Activated naive CD4-positive, alpha-beta T cell treated with anti-CD3 and anti-CD28 coated beads, Interleukin-2, amount 50 U/mL, for 16 hours (primary cell): ENCODE measurements at regions not wholly inside any gene's neighbourhood (a gene's known extent, or its start where the extent isn't known, plus 50 kb on each side); places are given as distances from the start of the nearest gene placed in this dataset.
"Not testable (repeated sequence)": the region's sequence is repeated elsewhere in the genome, so short reads cannot be mapped to it uniquely, and the experiment has no call there.

ENCODE experiments used
- DNase-seq: peaks from one replicate; pipeline ENCODE4 v3.0.0-alpha.2; 2020

GRCh38 chr5:164317676-164318075, 812.3 kb downstream of the MAT2B start:
- DNase-seq = no peak

- no peak for DNase-seq
Measured at GRCh38 chr5:164319161-164319560, 813.7 kb downstream of the MAT2B start.

DNA sequence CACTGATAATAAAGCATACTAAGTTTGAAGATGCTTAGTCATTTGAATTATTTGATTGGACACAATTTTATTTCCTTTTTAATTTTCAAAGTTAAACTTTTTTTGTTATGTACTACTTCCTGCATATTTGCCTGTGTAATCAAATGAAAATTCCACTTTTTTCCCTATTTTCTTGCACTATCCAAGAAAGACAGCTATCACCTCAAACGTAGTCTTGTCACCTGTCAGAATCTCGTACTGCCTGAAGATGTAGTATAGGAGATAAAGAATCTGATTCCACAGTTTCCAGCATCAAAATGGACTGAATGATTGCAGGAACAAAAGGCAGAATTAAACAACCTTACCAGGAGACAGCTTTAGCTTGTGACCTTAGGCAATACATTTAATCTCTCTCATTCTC, 818.8 kb downstream of the MAT2B start:
- DNase-seq = no peak

DNA sequence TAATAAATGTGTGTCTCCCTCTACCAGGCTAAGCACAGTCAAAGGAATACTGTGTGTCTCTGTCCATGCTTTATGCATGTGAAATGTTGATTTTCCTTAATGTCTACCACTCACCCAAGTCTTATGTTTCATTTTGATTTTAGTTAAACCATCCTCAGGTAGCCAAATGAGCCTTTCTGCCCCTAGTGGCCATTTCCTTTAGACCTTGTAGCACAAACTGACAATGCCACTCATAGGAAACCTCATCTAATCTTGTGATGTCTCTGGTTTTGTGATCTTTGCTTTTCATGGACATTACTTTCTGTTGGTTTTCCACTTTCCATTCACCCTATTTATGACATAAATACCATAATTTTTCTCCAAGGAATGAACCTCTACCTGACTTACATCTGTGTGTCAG, 820.8 kb downstream of the MAT2B start:
- DNase-seq = no peak

DNA sequence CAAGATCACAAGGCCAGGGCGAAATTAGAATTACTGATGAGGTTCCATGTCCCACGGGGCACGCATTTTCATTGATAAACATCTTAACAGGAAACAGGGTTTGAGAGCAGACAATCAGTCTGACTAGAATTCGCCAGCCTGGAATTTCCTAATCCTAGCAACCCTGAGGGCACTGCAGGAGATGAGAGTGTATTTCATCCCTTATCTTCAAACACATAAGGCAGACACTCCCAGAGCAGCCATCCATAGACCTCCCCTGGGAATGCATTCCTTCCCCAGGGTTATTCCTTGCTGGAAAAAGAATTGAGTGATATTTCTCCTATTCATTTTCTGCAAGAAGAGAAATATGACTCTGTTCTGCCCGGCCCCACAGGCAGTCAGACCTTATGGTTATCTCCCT, 821.7 kb downstream of the MAT2B start:
- not testable (repeated sequence) for DNase-seq

GRCh38 chr5:164332349-164333196, 827.2 kb downstream of the MAT2B start:
- no peak for DNase-seq

- DNase-seq = no peak
Measured at GRCh38 chr5:164335837-164336236, 830.4 kb downstream of the MAT2B start.

DNA sequence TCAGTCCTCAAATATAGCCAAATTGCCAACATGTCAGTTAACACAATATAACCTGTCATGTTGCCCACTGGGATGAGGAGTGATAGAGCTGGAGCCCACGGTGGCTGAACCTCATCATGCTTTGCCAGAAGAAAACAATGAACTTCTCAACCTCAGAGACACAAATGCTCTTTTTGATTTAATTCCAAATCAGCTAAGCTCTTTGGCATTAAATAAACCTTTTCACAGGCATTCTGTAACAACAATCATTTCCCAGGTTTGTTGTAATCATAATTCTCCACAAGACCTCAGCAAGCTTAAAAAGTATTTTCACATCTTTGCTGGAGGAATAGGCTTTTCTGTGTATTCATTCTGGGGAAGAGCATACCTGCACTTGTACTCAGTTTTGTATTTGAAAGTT, 830.9 kb downstream of the MAT2B start:
- DNase-seq = no peak

DNA sequence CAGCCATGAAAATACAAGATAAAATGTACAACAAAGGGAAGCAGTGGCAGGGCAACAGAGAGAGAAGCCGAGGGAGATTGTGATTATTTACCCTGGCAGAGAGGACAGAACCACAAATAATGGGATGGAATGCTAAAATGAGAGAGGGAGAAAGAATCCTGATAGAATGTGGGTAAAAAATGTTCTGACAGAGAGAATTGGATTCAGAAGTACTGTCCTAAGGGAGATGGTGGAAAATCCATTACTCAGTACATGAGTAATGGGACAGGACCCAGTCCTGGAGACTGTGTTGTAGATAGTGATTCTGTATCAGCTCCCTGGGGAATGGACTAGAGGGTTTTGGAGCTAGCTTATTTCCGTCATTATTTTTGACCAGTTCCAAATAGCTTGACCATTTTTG, 831.5 kb downstream of the MAT2B start:
- DNase-seq = no peak

- no peak for DNase-seq
Measured at GRCh38 chr5:164341056-164341619, 835.7 kb downstream of the MAT2B start.

DNA sequence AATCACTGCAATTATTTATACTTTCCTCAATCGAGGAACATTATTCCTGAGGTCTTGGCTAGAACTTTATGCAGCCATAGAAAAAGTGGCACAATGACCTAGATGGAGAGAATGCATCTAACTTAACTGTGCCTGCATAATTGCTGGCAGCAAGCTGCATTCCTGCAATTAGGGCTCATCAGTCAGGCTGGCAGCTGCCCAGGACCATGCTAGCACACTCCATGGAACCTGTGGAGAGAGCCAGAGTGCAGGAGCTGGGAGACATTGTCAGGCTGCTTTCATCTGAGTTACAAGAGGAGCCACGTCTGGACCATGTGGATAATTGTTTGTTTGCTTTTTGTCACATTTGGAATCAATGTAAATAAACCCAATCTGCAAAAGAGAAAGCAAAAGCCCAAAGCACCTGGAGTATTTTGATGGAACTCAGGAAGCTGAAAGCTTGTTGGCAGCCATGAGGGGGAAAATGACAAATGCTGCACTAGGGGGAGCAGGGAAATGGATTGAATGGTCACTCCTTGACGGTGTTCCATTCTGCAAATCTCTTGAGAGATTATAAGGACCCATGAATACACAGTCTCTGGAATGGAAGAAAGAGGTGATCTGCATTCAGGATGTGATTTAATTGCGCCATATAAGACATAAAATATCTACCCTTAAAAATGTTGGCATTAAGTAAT, 839.9 kb downstream of the MAT2B start:
- no peak for DNase-seq

DNA sequence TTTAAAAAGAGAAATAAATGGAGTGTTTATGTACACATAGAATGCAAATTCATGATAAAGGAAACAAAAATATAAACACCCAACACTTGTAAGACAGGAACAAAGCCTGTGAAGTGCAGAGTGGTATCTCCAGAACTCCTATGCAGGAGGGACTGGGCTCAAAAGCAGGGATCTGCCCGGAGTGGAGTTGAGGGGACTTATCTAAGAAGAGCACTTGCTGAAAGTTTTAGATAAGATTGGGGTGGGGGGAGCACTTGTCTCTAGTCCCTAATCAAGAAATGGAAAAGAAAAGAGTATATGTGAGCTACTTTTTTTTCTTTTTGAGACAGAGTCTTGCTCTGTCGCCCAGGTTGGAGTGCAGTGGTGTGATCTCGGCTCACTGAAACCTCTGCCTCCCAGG, 840.4 kb downstream of the MAT2B start:
- DNase-seq = no peak

DNA sequence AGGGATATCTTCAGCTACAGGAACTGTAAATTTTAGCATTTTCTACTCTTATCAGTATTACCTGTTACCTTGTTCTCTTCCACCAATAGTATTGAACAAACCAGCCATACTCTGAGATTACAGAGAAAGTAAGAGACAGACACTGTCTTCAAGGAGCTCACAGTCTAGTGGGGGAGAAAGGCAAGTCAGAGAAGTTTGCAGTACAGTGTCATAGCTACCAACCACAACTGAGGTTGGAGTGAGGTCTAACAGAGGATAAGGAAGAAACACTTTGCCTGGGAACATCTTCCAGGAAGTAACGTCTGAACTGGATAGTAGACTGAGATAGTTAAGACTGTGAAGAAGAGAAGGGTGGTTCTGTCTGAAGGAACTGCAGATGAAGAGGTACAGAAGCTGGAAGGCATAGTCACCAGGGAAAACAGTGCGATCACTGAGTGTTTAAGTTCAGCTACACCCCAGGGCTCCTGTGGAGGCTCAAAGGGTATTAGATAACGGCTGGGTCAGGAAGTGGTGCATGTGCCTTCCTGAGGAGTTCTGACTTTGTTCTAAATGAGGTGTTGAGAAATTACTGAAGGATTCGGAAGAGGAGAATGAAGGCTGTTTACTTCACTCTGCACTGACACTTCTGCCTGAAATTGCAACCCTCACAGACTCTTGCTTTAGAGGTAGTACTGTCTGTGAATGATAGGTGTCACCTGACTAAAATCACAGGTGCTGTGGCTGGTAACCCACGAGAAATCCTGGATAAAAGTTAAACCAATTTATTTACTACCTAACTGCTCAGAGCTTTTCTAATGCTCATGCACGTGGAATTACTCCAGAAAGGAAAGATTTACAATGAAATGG, 841.6 kb downstream of the MAT2B start:
- no peak for DNase-seq

DNA sequence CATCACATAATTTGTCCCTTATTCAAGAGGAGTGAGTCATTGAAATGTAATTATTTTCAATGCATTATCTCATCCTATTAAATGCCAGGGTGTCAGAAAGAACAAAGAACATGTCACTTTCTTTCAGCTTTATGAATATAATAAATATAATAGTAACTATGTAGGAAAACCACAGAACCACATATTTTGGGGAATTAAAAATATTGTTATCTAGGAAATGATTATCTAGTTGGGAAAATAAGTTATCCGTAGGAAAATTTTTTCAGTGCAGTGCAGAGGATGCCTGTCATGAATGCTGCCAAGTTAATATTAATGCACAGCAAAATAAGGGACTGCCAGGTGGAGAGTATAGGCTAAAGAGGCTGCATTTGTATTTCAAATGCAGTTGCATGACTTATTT, 844.8 kb downstream of the MAT2B start:
- DNase-seq = no peak

GRCh38 chr5:164351245-164351834, 845.9 kb downstream of the MAT2B start:
- DNase-seq = no peak

DNA sequence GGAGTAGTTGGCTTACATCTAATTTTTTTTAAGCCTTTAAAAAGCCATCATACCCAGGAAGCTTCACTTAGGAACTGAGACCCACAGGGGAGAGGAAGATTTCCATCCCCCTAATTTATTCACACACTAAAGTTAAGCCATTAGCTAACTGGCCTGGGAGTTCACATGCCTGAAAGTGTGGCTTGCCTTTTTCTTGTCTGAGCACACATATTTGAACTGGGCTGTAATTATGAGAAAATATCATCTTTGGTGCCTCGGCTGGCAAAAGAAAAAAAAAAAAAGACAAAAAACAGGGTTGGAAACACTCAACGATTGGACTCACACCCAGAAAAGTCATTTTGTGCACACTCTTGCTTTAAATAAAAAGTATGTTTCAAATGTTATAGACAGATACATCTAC, 847.3 kb downstream of the MAT2B start:
- DNase-seq = no peak

GRCh38 chr5:164353155-164353554, 847.7 kb downstream of the MAT2B start:
- no peak for DNase-seq

DNA sequence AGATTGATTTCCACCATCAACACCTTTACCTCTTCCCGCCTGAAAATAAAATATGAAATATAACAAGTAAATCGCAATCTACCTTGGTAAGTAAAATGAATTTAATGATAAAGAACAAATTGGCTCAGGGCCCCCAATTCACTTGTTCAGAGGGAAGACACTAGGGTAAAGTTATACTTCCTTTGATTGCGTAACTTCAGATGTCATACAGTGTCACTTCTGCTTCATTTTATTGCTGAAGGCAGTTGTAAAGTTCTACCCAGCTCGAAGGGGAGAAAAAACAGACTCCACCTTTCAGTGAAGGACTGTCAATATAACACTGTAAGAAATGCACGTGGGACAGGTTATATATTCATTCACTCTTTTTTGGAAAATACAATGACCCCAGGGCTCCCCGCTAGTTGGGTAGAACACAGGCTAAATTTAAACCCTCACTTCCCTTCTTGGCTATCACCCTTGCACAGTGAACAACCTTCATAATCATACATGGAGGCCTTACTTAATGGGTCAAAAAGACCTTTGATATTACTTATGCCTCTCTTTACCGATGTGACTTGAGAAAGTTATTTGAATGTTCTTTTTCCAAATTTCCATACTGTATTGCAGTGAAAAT, 848.8 kb downstream of the MAT2B start:
- no peak for DNase-seq

GRCh38 chr5:164355267-164355830, 849.9 kb downstream of the MAT2B start:
- no peak for DNase-seq

GRCh38 chr5:164356790-164357189, 851.4 kb downstream of the MAT2B start:
- no peak for DNase-seq

DNA sequence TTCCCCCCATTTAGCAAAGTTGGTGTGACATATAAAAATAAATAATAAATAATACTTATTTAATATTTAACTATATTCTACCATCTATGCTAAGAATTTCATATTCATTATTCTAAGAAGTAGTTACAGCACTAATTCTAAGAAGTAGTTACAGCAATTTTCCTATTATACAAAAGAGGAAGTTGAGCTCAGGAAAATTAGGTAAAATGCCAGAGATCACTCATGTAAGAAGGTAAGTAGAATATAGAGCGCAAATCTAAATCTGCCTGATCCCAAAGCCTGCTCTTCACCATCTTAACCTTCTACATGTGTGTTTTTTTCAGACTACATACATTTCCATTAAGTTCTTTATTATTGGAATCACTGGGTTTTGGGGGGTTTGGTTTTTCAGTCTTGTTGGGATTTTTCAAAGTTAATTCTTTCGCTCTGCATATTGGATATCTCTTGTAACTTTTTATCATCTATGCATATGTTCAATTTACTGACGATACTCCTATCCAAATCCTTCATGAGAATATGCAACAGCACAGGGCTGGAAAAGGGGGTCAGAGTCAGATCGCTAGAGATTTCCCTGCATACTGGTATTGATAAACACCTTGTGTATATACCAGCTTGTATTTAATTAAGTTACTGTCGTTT, 852.1 kb downstream of the MAT2B start:
- no peak for DNase-seq
